Endothelial cell of umbilical vein (primary cell): ENCODE measurements at regions not wholly inside any gene's neighbourhood (a gene's known extent, or its start where the extent isn't known, plus 50 kb on each side); places are given as distances from the start of the nearest gene placed in this dataset.

Experiments used
- POLR2A ChIP-seq: IDR thresholded peaks from 2 replicates; pipeline ENCODE4 v1.6.1; 2012; ENCODE audit warnings: low read depth, mild to moderate bottlenecking, control low read depth, low read length
- POLR2AphosphoS5 ChIP-seq: IDR thresholded peaks from 2 replicates; pipeline ENCODE4 v1.6.1; 2012; ENCODE audit warnings: low read depth, mild to moderate bottlenecking, control low read depth, low read length, moderate library complexity; ENCODE audit not compliant: insufficient read depth
- TF ChIP-seq, protein P1 (sequence below), 2 donors: IDR thresholded peaks; 1 replicate in 1 of 2; 2 replicates in 1 of 2; pipeline ENCODE4 v1.5.1; 2011; ENCODE audit warnings: low read length in 2 of 2, mild to moderate bottlenecking in 2 of 2, moderate library complexity in 2 of 2, control low read depth in 1 of 2, inconsistent platforms in 1 of 2, low read depth in 1 of 2; ENCODE audit not compliant: insufficient read depth in 1 of 2; ENCODE audit errors: extremely low read depth in 1 of 2

DNA sequence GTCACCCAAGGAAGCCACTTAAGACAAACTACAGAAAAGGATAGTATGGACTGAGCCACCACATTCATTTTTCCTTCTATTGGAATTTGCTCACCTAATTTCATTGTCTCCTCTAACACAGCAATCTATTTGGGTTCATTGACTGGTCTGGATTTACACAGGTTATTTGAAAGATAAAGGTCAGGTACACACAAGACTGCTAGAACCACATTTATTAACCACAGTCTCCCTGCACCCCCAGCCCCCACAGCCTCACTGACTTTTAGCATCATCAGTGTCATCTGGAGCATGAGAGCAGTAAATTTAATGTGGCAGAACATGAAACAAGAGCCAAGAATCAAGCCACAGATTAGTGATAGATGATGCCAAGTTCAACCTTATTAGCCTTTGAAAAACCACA is 226.9 kb upstream of the GYPC start:
- TF ChIP-seq POLR2A (no peak), POLR2AphosphoS5 (no peak)
- TF ChIP-seq, protein P1, sequence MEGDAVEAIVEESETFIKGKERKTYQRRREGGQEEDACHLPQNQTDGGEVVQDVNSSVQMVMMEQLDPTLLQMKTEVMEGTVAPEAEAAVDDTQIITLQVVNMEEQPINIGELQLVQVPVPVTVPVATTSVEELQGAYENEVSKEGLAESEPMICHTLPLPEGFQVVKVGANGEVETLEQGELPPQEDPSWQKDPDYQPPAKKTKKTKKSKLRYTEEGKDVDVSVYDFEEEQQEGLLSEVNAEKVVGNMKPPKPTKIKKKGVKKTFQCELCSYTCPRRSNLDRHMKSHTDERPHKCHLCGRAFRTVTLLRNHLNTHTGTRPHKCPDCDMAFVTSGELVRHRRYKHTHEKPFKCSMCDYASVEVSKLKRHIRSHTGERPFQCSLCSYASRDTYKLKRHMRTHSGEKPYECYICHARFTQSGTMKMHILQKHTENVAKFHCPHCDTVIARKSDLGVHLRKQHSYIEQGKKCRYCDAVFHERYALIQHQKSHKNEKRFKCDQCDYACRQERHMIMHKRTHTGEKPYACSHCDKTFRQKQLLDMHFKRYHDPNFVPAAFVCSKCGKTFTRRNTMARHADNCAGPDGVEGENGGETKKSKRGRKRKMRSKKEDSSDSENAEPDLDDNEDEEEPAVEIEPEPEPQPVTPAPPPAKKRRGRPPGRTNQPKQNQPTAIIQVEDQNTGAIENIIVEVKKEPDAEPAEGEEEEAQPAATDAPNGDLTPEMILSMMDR (IDR thresholded peaks at IDR 0.05; ENCODE audit: extremely low read depth in 1 of 2, insufficient read depth in 1 of 2, low read depth in 1 of 2, low read length in 2 of 2): no peak
